ENCODE measurements at regions not wholly inside any gene's neighbourhood (a gene's known extent, or its start where the extent isn't known, plus 50 kb on each side); places are given as distances from the start of the nearest gene placed in this dataset.

GRCh38 chr3:41044523-41044922 lies 154.8 kb upstream of the CTNNB1 start:
- Mint-ChIP-seq H3K27me3 (peaks cover 26% of the 10 kb centered on the region), H3K27ac (no peak overlapping the region), H3K36me3 (ENCODE audit: low read depth) (no peaks in the 10 kb centered on the region), H3K4me1 (no peaks in the 10 kb centered on the region), H3K4me3 (no peak overlapping the region)
- ATAC-seq (no peak), DNase-seq (no peak)
- no peaks in the 10 kb centered on the region for H3K9me3 ChIP-seq (ENCODE audit: control insufficient read depth, low read length, poor library complexity, severe bottlenecking)

DNA sequence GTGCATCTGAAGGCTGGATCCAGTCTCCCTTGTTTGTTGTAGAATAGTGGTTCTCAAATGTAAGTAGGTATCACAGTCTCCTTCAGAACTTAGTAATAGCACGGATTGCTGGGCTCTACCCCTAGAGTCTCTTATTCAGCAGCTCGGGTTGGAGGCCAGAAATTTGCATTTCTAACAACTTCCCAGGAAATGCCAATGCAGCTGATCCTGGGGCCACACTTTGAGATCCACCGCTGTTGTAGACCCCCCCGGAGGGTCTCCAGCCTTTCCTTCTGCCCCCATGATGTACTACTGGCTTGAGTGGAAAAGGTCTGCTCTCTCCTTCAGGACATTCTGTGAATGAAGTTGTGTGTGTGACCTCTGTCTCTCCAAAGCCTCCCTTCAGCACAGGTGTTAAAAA lies 153.8 kb upstream of the CTNNB1 start:
- H3K9me3 ChIP-seq (ENCODE audit: control insufficient read depth, low read length, poor library complexity, severe bottlenecking) = no peaks in the 10 kb centered on the region
- Mint-ChIP-seq H3K36me3 (ENCODE audit: low read depth) (no peaks in the 10 kb centered on the region), H3K27ac (no peak overlapping the region), H3K27me3 (peaks cover 17% of the 10 kb centered on the region), H3K4me1 (no peaks in the 10 kb centered on the region), H3K4me3 (no peak overlapping the region)
- ATAC-seq = no peak
- DNase-seq = no peak

DNA sequence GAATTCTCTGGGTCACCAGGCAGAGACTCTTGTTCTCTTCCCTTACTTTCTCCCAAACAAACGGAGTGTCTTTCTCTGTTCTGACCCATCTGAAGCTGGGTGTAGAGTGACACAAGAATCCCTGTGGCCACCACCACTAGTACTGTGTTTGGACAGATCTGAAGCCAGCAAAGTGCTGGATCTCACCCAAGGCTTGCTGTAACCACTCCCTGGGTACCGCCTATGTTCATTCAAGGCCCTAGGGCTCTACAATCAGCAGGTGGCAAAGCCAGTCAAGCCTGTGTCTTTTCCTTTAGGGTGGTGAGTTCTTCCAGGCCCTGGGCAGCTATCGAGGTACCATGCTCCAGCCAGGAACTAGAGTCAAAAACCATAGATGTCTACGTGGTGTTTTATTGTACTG lies 149.2 kb upstream of the CTNNB1 start:
- no peak overlapping the region for H3K27ac Mint-ChIP-seq
- no peaks in the 10 kb centered on the region for H3K27me3 Mint-ChIP-seq
- no peaks in the 10 kb centered on the region for H3K4me1 Mint-ChIP-seq
- ATAC-seq (no peak), DNase-seq (no peak)
- peaks cover 3% of the 10 kb centered on the region for H3K36me3 Mint-ChIP-seq (ENCODE audit: low read depth)
- no peaks in the 10 kb centered on the region for H3K9me3 ChIP-seq (ENCODE audit: control insufficient read depth, low read length, poor library complexity, severe bottlenecking)
- H3K4me3 Mint-ChIP-seq = no peak overlapping the region

- Mint-ChIP-seq H3K27me3 (no peaks in the 10 kb centered on the region), H3K36me3 (ENCODE audit: low read depth) (peaks cover 3% of the 10 kb centered on the region), H3K4me3 (no peak overlapping the region), H3K27ac (no peak overlapping the region), H3K4me1 (no peaks in the 10 kb centered on the region)
- H3K9me3 ChIP-seq (ENCODE audit: control insufficient read depth, low read length, poor library complexity, severe bottlenecking) = no peaks in the 10 kb centered on the region
- DNase-seq (no peak), ATAC-seq (no peak)
These were observed 146.1 kb upstream of the CTNNB1 start for GRCh38 chr3:41053220-41053619.

GRCh38 chr3:41060106-41060505 lies 139.2 kb upstream of the CTNNB1 start:
- Mint-ChIP-seq H3K4me3 (no peak overlapping the region), H3K4me1 (no peaks in the 10 kb centered on the region), H3K36me3 (ENCODE audit: low read depth) (peaks cover 2% of the 10 kb centered on the region), H3K27ac (no peak overlapping the region), H3K27me3 (peaks cover 6% of the 10 kb centered on the region)
- ATAC-seq (no peak), DNase-seq (no peak)
- no peaks in the 10 kb centered on the region for H3K9me3 ChIP-seq (ENCODE audit: control insufficient read depth, low read length, poor library complexity, severe bottlenecking)

DNA sequence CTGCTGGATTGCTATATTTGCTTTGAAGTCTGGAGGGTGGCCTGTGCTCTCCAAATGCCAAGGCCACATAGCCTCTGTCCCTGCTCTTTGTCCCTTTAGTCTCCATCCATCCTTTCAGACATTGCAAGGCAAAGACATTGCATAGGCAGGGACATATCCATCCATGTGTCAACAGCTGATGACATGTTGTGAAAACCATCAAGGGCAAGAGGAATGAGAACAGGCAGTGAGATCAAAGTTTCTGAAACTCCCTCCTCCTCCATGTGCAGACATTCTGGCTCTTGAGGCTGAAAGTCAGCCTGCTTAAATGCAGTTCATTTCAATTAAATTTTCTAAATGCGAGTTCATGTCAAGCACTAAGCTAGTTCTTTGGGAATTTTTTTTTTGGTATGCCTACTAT lies 135.2 kb upstream of the CTNNB1 start:
- H3K9me3 ChIP-seq (ENCODE audit: control insufficient read depth, low read length, poor library complexity, severe bottlenecking) = no peaks in the 10 kb centered on the region
- H3K36me3 Mint-ChIP-seq (ENCODE audit: low read depth) = peaks cover 2% of the 10 kb centered on the region
- DNase-seq (no peak), ATAC-seq (no peak)
- H3K27me3 Mint-ChIP-seq = peaks cover 12% of the 10 kb centered on the region
- H3K27ac Mint-ChIP-seq = no peak overlapping the region
- H3K4me1 Mint-ChIP-seq = no peaks in the 10 kb centered on the region
- no peak overlapping the region for H3K4me3 Mint-ChIP-seq

DNA sequence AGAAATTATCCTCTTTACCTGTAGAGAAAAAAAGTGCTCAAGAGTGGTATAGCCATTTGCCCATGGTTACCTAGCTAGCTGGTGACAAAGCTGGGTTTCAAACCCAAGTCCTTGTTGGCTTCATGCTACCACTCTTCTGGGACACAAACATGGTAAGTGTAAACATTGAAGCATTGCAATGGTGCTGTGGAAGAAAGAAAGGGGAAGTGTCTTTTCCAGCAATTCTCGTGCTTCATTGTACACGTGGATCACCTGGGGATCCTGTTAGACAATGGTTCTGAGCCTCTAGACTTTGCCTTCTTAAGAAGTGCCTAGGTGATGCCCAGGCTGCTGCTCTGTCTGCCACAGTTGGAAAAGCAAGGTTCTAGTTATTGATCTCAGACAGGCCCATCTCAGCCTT lies 134.8 kb upstream of the CTNNB1 start:
- H3K4me1 Mint-ChIP-seq = no peaks in the 10 kb centered on the region
- DNase-seq (no peak), ATAC-seq (no peak)
- no peak overlapping the region for H3K27ac Mint-ChIP-seq
- H3K27me3 Mint-ChIP-seq = peaks cover 12% of the 10 kb centered on the region
- no peak overlapping the region for H3K4me3 Mint-ChIP-seq
- H3K9me3 ChIP-seq (ENCODE audit: control insufficient read depth, low read length, poor library complexity, severe bottlenecking) = no peaks in the 10 kb centered on the region
- peaks cover 2% of the 10 kb centered on the region for H3K36me3 Mint-ChIP-seq (ENCODE audit: low read depth)

GRCh38 chr3:41065340-41065739 lies 134.0 kb upstream of the CTNNB1 start:
- H3K27me3 Mint-ChIP-seq = peaks cover 12% of the 10 kb centered on the region
- H3K4me1 Mint-ChIP-seq = no peaks in the 10 kb centered on the region
- no peak overlapping the region for H3K4me3 Mint-ChIP-seq
- no peak overlapping the region for H3K27ac Mint-ChIP-seq
- ATAC-seq (no peak), DNase-seq (no peak)
- peaks cover 2% of the 10 kb centered on the region for H3K36me3 Mint-ChIP-seq (ENCODE audit: low read depth)
- no peaks in the 10 kb centered on the region for H3K9me3 ChIP-seq (ENCODE audit: control insufficient read depth, low read length, poor library complexity, severe bottlenecking)

DNA sequence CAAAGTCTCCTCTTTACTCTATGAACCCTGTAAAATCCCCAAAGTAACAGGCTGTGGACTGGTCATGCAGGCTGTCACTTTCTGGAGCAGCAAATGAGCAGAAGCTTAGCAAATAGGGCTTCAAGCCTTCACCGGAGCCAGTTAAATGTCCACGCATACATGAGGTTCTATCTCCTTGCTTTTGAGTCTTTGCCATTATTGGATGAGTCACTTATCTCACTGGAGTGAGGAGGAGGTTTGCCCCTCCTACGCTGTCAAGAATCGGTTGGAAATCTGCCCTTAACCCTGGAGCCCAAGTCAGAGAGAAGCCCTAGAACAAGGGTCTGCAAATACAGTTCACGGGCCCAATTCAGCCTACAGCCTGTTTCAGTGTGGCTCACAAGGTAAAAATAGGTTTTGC lies 126.1 kb upstream of the CTNNB1 start:
- no peak for DNase-seq
- no peak overlapping the region for H3K4me3 Mint-ChIP-seq
- no peaks in the 10 kb centered on the region for H3K9me3 ChIP-seq (ENCODE audit: control insufficient read depth, low read length, poor library complexity, severe bottlenecking)
- no peak overlapping the region for H3K27ac Mint-ChIP-seq
- H3K36me3 Mint-ChIP-seq (ENCODE audit: low read depth) = no peaks in the 10 kb centered on the region
- H3K4me1 Mint-ChIP-seq = no peaks in the 10 kb centered on the region
- ATAC-seq = no peak
- peaks cover 5% of the 10 kb centered on the region for H3K27me3 Mint-ChIP-seq

DNA sequence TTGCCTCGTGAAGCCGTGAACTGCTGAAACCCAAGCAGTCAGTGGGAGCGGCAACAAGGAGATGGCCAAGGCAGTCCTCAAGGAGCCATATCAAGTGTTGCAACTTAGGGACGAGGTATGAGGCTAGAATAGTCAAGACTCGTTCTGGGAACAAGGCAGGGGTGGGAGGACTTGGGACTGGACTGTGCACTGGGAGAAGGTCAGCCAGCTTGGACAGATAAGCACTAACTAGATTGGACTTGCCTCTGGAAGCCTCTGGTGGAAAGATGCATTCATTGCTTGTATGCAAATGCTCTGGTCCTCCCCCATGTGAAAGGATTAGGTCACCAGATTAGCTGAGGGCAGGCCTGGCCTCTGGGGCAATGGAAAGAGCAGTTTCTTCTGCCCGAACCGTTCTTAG lies 123.3 kb upstream of the CTNNB1 start:
- no peaks in the 10 kb centered on the region for H3K36me3 Mint-ChIP-seq (ENCODE audit: low read depth)
- ATAC-seq = no peak
- H3K4me3 Mint-ChIP-seq = no peak overlapping the region
- H3K4me1 Mint-ChIP-seq = peaks cover 7% of the 10 kb centered on the region
- peaks cover 13% of the 10 kb centered on the region for H3K27me3 Mint-ChIP-seq
- no peak overlapping the region for H3K27ac Mint-ChIP-seq
- H3K9me3 ChIP-seq (ENCODE audit: control insufficient read depth, low read length, poor library complexity, severe bottlenecking) = no peaks in the 10 kb centered on the region
- no peak for DNase-seq

DNA sequence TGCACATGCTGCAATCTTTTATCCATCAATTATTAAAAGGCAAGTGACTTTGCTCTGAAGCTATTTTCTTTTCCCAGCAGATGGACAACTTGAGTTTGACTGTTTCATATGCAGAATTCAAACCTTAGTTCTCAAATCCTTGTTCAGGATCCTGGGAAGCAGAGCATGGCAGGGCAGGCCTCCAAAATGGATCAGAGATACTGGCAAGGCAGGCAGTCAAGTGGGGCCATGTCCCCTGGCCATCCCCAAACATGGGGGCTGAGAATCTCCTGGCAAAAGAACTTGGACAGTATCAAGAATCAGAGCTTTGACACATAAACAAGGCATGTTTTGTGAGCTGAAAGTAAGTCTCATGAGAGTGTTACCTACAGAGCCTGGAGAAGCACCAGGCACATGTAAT lies 122.9 kb upstream of the CTNNB1 start:
- no peaks in the 10 kb centered on the region for H3K9me3 ChIP-seq (ENCODE audit: control insufficient read depth, low read length, poor library complexity, severe bottlenecking)
- no peak for ATAC-seq
- H3K36me3 Mint-ChIP-seq (ENCODE audit: low read depth) = no peaks in the 10 kb centered on the region
- H3K27ac Mint-ChIP-seq = no peak overlapping the region
- H3K4me1 Mint-ChIP-seq = peaks cover 7% of the 10 kb centered on the region
- no peak overlapping the region for H3K4me3 Mint-ChIP-seq
- DNase-seq = no peak
- peaks cover 11% of the 10 kb centered on the region for H3K27me3 Mint-ChIP-seq

DNA sequence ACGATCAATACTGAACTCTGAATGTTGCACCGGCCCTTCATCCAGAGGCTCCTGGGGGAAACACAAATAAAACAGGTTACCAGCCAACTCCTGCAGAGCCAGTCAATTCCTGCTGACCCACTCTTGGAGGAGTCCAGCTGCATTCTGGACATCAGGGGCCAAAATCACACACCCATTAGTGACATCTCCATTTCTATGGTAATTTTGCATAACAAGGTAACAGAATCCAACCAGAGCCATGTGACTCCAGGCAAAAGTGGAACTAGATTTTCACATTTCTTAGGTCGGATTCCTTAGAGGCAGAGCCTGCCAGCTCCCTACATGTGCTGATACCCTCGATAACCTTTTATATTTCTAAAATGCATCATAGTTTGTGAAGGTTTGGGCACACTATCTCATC lies 119.2 kb upstream of the CTNNB1 start:
- ATAC-seq = no peak
- DNase-seq = no peak
- H3K4me1 Mint-ChIP-seq = peaks cover 7% of the 10 kb centered on the region
- peaks cover 3% of the 10 kb centered on the region for H3K36me3 Mint-ChIP-seq (ENCODE audit: low read depth)
- H3K4me3 Mint-ChIP-seq = no peak overlapping the region
- H3K9me3 ChIP-seq (ENCODE audit: control insufficient read depth, low read length, poor library complexity, severe bottlenecking) = no peaks in the 10 kb centered on the region
- H3K27ac Mint-ChIP-seq = no peak overlapping the region
- H3K27me3 Mint-ChIP-seq = peaks cover 14% of the 10 kb centered on the region

GRCh38 chr3:41088882-41089281 lies 110.4 kb upstream of the CTNNB1 start:
- no peak for DNase-seq
- ATAC-seq = no peak
- H3K27me3 Mint-ChIP-seq = peaks cover 5% of the 10 kb centered on the region
- no peak overlapping the region for H3K27ac Mint-ChIP-seq
- H3K4me3 Mint-ChIP-seq = no peak overlapping the region
- peaks cover 1% of the 10 kb centered on the region for H3K36me3 Mint-ChIP-seq (ENCODE audit: low read depth)
- no peaks in the 10 kb centered on the region for H3K4me1 Mint-ChIP-seq
- no peaks in the 10 kb centered on the region for H3K9me3 ChIP-seq (ENCODE audit: control insufficient read depth, low read length, poor library complexity, severe bottlenecking)

DNA sequence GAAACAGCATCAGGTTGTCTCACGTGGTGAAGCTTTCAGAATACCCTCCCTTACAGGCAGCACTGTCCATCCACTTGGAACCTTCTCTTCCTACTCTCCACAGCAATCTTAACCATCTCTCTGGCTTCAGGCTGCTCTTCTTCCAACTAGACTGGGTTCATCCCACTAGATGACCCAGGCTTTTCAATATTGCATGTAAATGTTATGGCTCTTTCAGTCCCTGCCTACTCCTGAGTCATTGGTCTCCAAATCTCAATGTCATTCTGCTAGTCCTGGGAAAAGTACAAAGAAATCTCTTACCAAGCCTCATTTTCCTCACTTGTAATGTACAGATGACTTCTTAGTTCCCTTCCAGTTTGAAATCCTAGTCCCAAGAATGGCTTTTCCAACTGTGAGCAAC lies 109.7 kb upstream of the CTNNB1 start:
- H3K27ac Mint-ChIP-seq = no peak overlapping the region

DNA sequence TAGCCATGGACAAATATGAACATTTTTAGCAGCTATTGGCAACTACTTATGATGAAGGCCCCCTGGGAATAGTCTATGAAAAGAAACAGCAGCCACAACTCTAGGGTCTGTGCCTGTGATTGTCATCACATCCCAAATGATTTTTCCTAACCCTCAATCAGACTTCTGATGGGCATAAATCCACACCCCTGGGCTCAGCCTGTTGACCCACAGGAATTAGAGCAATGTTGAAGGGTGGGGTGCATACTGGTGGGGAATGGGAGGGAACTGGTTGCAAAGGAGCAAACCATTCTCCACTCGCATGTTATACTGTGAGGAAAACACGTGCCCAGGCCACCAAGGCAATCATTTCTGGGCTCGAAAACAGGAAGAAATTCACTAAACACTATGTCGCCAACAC lies 106.5 kb upstream of the CTNNB1 start:
- no peak overlapping the region for H3K27ac Mint-ChIP-seq
- H3K9me3 ChIP-seq (ENCODE audit: control insufficient read depth, low read length, poor library complexity, severe bottlenecking) = no peaks in the 10 kb centered on the region
- peaks cover 9% of the 10 kb centered on the region for H3K27me3 Mint-ChIP-seq
- no peaks in the 10 kb centered on the region for H3K36me3 Mint-ChIP-seq (ENCODE audit: low read depth)
- H3K4me3 Mint-ChIP-seq = no peak overlapping the region
- no peaks in the 10 kb centered on the region for H3K4me1 Mint-ChIP-seq
- DNase-seq (no peak), ATAC-seq (no peak)

More for the DNA sequence above, 109.7 kb upstream of the CTNNB1 start:
- ATAC-seq (no peak), DNase-seq (no peak)
- H3K27me3 Mint-ChIP-seq = peaks cover 9% of the 10 kb centered on the region
- H3K36me3 Mint-ChIP-seq (ENCODE audit: low read depth) = no peaks in the 10 kb centered on the region
- no peaks in the 10 kb centered on the region for H3K9me3 ChIP-seq (ENCODE audit: control insufficient read depth, low read length, poor library complexity, severe bottlenecking)
- no peak overlapping the region for H3K4me3 Mint-ChIP-seq
- H3K4me1 Mint-ChIP-seq = no peaks in the 10 kb centered on the region

All from T-helper 17 cell (primary cell).